GM19193 (cell line): ENCODE measurements at regions not wholly inside any gene's neighbourhood (a gene's known extent, or its start where the extent isn't known, plus 50 kb on each side); places are given as distances from the start of the nearest gene placed in this dataset.

Source experiments
- POLR2A ChIP-seq: IDR thresholded peaks from 4 replicates; pipeline ENCODE4 v1.6.1; 2011; ENCODE audit not compliant: insufficient read depth, insufficient read length; ENCODE audit errors: extremely low read depth

GRCh38 chr1:34455121-34455520 is 278.4 kb downstream of the C1orf94 start:
- TF ChIP-seq POLR2A: no peak

GRCh38 chr1:34460193-34460592 is 283.5 kb downstream of the C1orf94 start:
- TF ChIP-seq POLR2A: no peak

GRCh38 chr1:34470401-34470800 is 284.4 kb upstream of the GJB5 start:
- TF ChIP-seq POLR2A: no peak

GRCh38 chr1:34474566-34474965 is 280.3 kb upstream of the GJB5 start:
- TF ChIP-seq POLR2A: no peak

- TF ChIP-seq POLR2A: no peak
Observed at GRCh38 chr1:34476371-34476770, 278.5 kb upstream of the GJB5 start.

- TF ChIP-seq POLR2A: no peak
Observed at GRCh38 chr1:34477632-34478141, 277.2 kb upstream of the GJB5 start.

GRCh38 chr1:34478515-34479076 is 276.3 kb upstream of the GJB5 start:
- no peak for TF ChIP-seq POLR2A

GRCh38 chr1:34479731-34480130 is 275.1 kb upstream of the GJB5 start:
- no peak for TF ChIP-seq POLR2A

- no peak for TF ChIP-seq POLR2A
Observed at GRCh38 chr1:34488080-34488708, 266.7 kb upstream of the GJB5 start.

GRCh38 chr1:34500451-34500850 is 254.4 kb upstream of the GJB5 start:
- no peak for TF ChIP-seq POLR2A

GRCh38 chr1:34511802-34512201 is 243.0 kb upstream of the GJB5 start:
- no peak for TF ChIP-seq POLR2A

- TF ChIP-seq POLR2A: no peak
Observed at GRCh38 chr1:34518146-34518699, 236.6 kb upstream of the GJB5 start.

GRCh38 chr1:34520111-34520510 is 234.7 kb upstream of the GJB5 start:
- no peak for TF ChIP-seq POLR2A

GRCh38 chr1:34524783-34525182 is 230.1 kb upstream of the GJB5 start:
- TF ChIP-seq POLR2A: no peak

GRCh38 chr1:34529935-34530859 is 224.7 kb upstream of the GJB5 start:
- no peak for TF ChIP-seq POLR2A
